ENCODE measurements at regions not wholly inside any gene's neighbourhood (a gene's known extent, or its start where the extent isn't known, plus 50 kb on each side); places are given as distances from the start of the nearest gene placed in this dataset.
"Not testable (repeated sequence)": the region's sequence is repeated elsewhere in the genome, so short reads cannot be mapped to it uniquely, and the experiment has no call there.

GRCh38 chrX:121407627-121408026 lies 360.2 kb downstream of the GLUD2 start:
- Mint-ChIP-seq H3K27ac (no peak overlapping the region), H3K9me3 (peaks cover 2% of the 10 kb centered on the region), H3K4me3 (no peak overlapping the region), H3K36me3 (no peaks in the 10 kb centered on the region), H3K4me1 (no peaks in the 10 kb centered on the region)
- ATAC-seq (no peak), DNase-seq (ENCODE audit: low spot score in 2 of 2) (no peak)

- H3K36me3 Mint-ChIP-seq; H3K9me3 Mint-ChIP-seq; H3K27ac Mint-ChIP-seq; H3K4me3 Mint-ChIP-seq; DNase-seq (ENCODE audit: low spot score in 2 of 2); H3K4me1 Mint-ChIP-seq; ATAC-seq: not testable (repeated sequence)
Observed at GRCh38 chrX:121431514-121431913, 384.1 kb downstream of the GLUD2 start.

GRCh38 chrX:121433289-121433688 lies 385.9 kb downstream of the GLUD2 start:
- Mint-ChIP-seq H3K4me1 (no peaks in the 10 kb centered on the region), H3K9me3 (no peaks in the 10 kb centered on the region), H3K36me3 (no peaks in the 10 kb centered on the region), H3K27ac (no peak overlapping the region), H3K4me3 (no peak overlapping the region)
- DNase-seq (ENCODE audit: low spot score in 2 of 2) (no peak), ATAC-seq (no peak)

GRCh38 chrX:121437666-121438065 lies 390.3 kb downstream of the GLUD2 start:
- H3K4me3 Mint-ChIP-seq, H3K27ac Mint-ChIP-seq: not testable (repeated sequence)

GRCh38 chrX:121455890-121456289 lies 408.5 kb downstream of the GLUD2 start:
- Mint-ChIP-seq H3K9me3 (no peaks in the 10 kb centered on the region), H3K36me3 (no peaks in the 10 kb centered on the region), H3K27ac (no peak overlapping the region), H3K4me3 (no peak overlapping the region), H3K4me1 (no peaks in the 10 kb centered on the region)
- ATAC-seq: no peak
- DNase-seq (ENCODE audit: low spot score in 2 of 2): no peak

More at GRCh38 chrX:121437666-121438065, 390.3 kb downstream of the GLUD2 start:
- DNase-seq (ENCODE audit: low spot score in 2 of 2); ATAC-seq; H3K36me3 Mint-ChIP-seq; H3K4me1 Mint-ChIP-seq; H3K9me3 Mint-ChIP-seq: not testable (repeated sequence)

GRCh38 chrX:121456315-121456714 lies 408.9 kb downstream of the GLUD2 start:
- no peaks in the 10 kb centered on the region for H3K9me3 Mint-ChIP-seq
- H3K4me3 Mint-ChIP-seq: no peak overlapping the region
- no peak overlapping the region for H3K27ac Mint-ChIP-seq
- no peaks in the 10 kb centered on the region for H3K36me3 Mint-ChIP-seq
- DNase-seq (ENCODE audit: low spot score in 2 of 2) (no peak), ATAC-seq (no peak)
- H3K4me1 Mint-ChIP-seq: no peaks in the 10 kb centered on the region

GRCh38 chrX:121457096-121457495 lies 409.7 kb downstream of the GLUD2 start:
- ATAC-seq: no peak
- Mint-ChIP-seq H3K4me1 (no peaks in the 10 kb centered on the region), H3K36me3 (no peaks in the 10 kb centered on the region), H3K9me3 (no peaks in the 10 kb centered on the region), H3K27ac (no peak overlapping the region), H3K4me3 (no peak overlapping the region)
- no peak for DNase-seq (ENCODE audit: low spot score in 2 of 2)

GRCh38 chrX:121479406-121479805 lies 432.0 kb downstream of the GLUD2 start:
- H3K4me1 Mint-ChIP-seq: no peaks in the 10 kb centered on the region
- H3K4me3 Mint-ChIP-seq: no peak overlapping the region
- H3K36me3 Mint-ChIP-seq: peaks cover 6% of the 10 kb centered on the region
- H3K27ac Mint-ChIP-seq: no peak overlapping the region
- ATAC-seq (no peak), DNase-seq (ENCODE audit: low spot score in 2 of 2) (no peak)
- peaks cover 5% of the 10 kb centered on the region for H3K9me3 Mint-ChIP-seq

GRCh38 chrX:121496966-121497365 lies 449.6 kb downstream of the GLUD2 start:
- Mint-ChIP-seq H3K4me3 (no peak overlapping the region), H3K4me1 (no peaks in the 10 kb centered on the region), H3K27ac (no peak overlapping the region), H3K9me3 (peaks cover 3% of the 10 kb centered on the region), H3K36me3 (no peaks in the 10 kb centered on the region)
- ATAC-seq: no peak
- DNase-seq (ENCODE audit: low spot score in 2 of 2): no peak

- Mint-ChIP-seq H3K27ac (no peak overlapping the region), H3K4me3 (no peak overlapping the region), H3K36me3 (no peaks in the 10 kb centered on the region), H3K4me1 (no peaks in the 10 kb centered on the region), H3K9me3 (no peaks in the 10 kb centered on the region)
- no peak for DNase-seq (ENCODE audit: low spot score in 2 of 2)
- ATAC-seq: no peak
Observed at GRCh38 chrX:121504153-121504552, 456.7 kb downstream of the GLUD2 start.

- no peaks in the 10 kb centered on the region for H3K36me3 Mint-ChIP-seq
- H3K4me1 Mint-ChIP-seq: no peaks in the 10 kb centered on the region
- H3K27ac Mint-ChIP-seq: no peak overlapping the region
- DNase-seq (ENCODE audit: low spot score in 2 of 2): no peak
- no peak for ATAC-seq
- H3K4me3 Mint-ChIP-seq: no peak overlapping the region
- H3K9me3 Mint-ChIP-seq: peaks cover 3% of the 10 kb centered on the region
Observed at GRCh38 chrX:121546317-121546716, 498.9 kb downstream of the GLUD2 start.

- no peak for DNase-seq (ENCODE audit: low spot score in 2 of 2)
- no peaks in the 10 kb centered on the region for H3K36me3 Mint-ChIP-seq
- no peak for ATAC-seq
- H3K27ac Mint-ChIP-seq: no peak overlapping the region
- H3K4me3 Mint-ChIP-seq: no peak overlapping the region
- no peaks in the 10 kb centered on the region for H3K9me3 Mint-ChIP-seq
- no peaks in the 10 kb centered on the region for H3K4me1 Mint-ChIP-seq
Observed at GRCh38 chrX:121558886-121559285, 511.5 kb downstream of the GLUD2 start.

GRCh38 chrX:121562616-121563015 lies 515.2 kb downstream of the GLUD2 start:
- DNase-seq (ENCODE audit: low spot score in 2 of 2) (no peak), ATAC-seq (no peak)
- Mint-ChIP-seq H3K4me3 (no peak overlapping the region), H3K27ac (no peak overlapping the region), H3K36me3 (no peaks in the 10 kb centered on the region), H3K4me1 (no peaks in the 10 kb centered on the region), H3K9me3 (no peaks in the 10 kb centered on the region)

GRCh38 chrX:121569609-121570008 lies 522.2 kb downstream of the GLUD2 start:
- no peak for ATAC-seq
- H3K9me3 Mint-ChIP-seq: peaks cover 5% of the 10 kb centered on the region

GRCh38 chrX:121570072-121570841 lies 522.8 kb downstream of the GLUD2 start:
- H3K9me3 Mint-ChIP-seq: peaks cover 5% of the 10 kb centered on the region
- H3K27ac Mint-ChIP-seq: no peak overlapping the region
- H3K36me3 Mint-ChIP-seq: no peaks in the 10 kb centered on the region
- no peaks in the 10 kb centered on the region for H3K4me1 Mint-ChIP-seq
- ATAC-seq (no peak), DNase-seq (ENCODE audit: low spot score in 2 of 2) (no peak)
- H3K4me3 Mint-ChIP-seq: no peak overlapping the region

More at GRCh38 chrX:121569609-121570008, 522.2 kb downstream of the GLUD2 start:
- Mint-ChIP-seq H3K36me3 (no peaks in the 10 kb centered on the region), H3K27ac (no peak overlapping the region), H3K4me1 (no peaks in the 10 kb centered on the region), H3K4me3 (no peak overlapping the region)
- no peak for DNase-seq (ENCODE audit: low spot score in 2 of 2)

GRCh38 chrX:121571333-121571732 lies 523.9 kb downstream of the GLUD2 start:
- no peak overlapping the region for H3K27ac Mint-ChIP-seq
- no peak overlapping the region for H3K4me3 Mint-ChIP-seq
- ATAC-seq (no peak), DNase-seq (ENCODE audit: low spot score in 2 of 2) (no peak)
- peaks cover 5% of the 10 kb centered on the region for H3K9me3 Mint-ChIP-seq
- H3K4me1 Mint-ChIP-seq: no peaks in the 10 kb centered on the region
- no peaks in the 10 kb centered on the region for H3K36me3 Mint-ChIP-seq

All from stimulated activated effector memory CD8-positive, alpha-beta T cell treated with anti-CD3 and anti-CD28 coated beads, Interleukin-12 subunit alpha, Interleukin-12 subunit beta, amount 100 ng/mL, for 72 hours (primary cell).